NCI-H1105 (cell line): ENCODE measurements at regions not wholly inside any gene's neighbourhood (a gene's known extent, or its start where the extent isn't known, plus 50 kb on each side); places are given as distances from the start of the nearest gene placed in this dataset.

Experiments
- DNase-seq: peaks from one replicate; lab custom pipeline; 2025; lab: John Stamatoyannopoulos, UW

GRCh38 chr15:70279096-70279495 lies 181.4 kb upstream of the TLE3 start:
- no peak for DNase-seq

- DNase-seq: no peak
Observed at GRCh38 chr15:70278644-70279043, 180.9 kb upstream of the TLE3 start.

GRCh38 chr15:70277556-70277955 lies 179.8 kb upstream of the TLE3 start:
- DNase-seq: no peak

- DNase-seq: no peak
Observed at GRCh38 chr15:70276401-70276800, 178.7 kb upstream of the TLE3 start.

GRCh38 chr15:70275461-70276138 lies 177.9 kb upstream of the TLE3 start:
- no peak for DNase-seq

GRCh38 chr15:70274908-70275307 lies 177.2 kb upstream of the TLE3 start:
- no peak for DNase-seq

- no peak for DNase-seq
Observed at GRCh38 chr15:70274255-70274880, 176.7 kb upstream of the TLE3 start.

DNA sequence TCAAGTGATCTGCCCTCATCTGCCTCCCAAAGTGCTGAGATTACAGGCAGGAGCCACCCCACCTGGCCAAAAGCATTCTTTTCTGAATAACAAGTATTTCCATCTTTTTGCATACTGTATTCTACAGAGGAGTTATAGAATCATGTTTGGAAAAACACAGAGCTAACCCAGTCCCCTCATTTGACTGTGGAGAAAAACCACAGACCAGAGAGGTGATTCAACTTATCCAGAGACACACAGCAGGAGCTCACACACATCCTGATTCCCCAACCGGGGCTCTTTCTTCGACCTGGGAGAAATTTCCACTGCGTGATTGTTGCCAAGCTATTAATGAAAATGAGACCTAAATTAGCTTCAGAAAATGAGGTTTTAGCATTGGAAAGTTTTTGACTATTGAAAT lies 176.1 kb upstream of the TLE3 start:
- DNase-seq: no peak

DNA sequence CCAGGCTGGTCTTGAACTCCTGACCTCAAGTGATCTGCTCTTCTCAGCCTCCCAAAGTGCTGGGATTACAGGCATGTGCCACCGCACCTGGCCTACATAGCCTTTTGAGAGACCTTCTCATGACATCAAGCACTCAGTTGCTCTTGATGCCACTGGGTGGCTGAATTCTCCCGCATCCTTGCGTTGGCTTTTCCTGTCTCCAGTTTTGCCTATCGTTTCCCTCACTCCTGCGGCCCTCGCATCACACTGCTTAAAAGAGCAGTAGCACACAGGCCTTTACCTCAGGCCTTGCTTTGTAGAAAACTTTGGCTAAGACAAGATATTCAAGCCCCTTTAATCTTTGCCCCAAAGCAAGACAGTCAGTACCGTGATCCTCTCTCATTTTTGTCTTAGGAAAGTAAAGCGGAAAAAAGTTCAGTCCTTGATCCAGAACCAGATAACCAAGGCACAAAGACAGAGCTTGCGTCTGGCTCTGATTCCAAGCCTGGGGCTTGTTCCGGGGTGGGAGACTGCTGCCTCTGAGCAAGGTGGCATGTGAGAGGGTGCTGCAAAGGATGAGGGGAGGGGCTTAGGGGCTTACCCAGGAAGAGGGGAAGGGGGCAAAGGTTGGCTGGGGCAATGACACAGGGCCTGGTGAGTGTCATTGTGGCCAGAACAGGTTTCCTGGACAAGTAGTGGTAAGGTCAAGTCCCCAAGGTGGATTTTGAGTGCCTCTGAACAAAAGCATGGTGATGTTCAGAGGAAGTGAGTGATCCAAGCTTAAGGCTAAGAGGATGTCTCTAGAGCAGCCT lies 175.0 kb upstream of the TLE3 start:
- DNase-seq: no peak

DNA sequence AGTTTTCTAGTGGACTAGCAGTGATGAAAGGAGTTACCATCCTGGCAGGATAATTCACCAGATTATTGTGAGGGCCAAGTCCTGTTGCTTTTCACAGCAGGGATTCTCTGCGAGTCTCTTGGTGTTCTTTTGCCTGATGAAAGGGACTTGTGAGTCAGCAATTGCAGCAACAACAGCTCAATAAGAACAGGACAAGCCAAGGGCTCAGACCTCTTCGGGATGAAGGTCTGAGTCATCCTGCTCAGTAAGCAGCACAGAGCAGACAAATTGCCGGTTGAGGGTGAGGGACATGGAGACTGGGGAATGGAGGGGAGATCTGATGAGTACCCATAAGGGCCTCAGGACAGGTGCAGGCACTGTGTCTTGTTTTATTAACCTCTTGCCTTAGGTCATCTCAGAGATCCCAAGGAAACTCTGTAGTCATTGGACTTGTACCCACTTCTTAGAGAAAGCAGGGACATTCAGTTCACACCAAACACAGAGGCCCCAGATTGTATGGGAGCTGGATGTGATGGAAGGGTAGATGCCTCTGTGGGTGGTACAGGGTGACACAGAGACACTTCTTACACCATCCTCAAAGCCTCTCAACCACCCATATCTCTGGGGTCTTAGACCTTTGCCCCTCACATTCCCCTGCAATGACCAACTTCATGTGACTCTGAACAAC lies 173.8 kb upstream of the TLE3 start:
- DNase-seq: no peak

- no peak for DNase-seq
Observed at GRCh38 chr15:70270752-70271111, 173.0 kb upstream of the TLE3 start.

GRCh38 chr15:70269991-70270751 lies 172.5 kb upstream of the TLE3 start:
- DNase-seq: no peak

DNA sequence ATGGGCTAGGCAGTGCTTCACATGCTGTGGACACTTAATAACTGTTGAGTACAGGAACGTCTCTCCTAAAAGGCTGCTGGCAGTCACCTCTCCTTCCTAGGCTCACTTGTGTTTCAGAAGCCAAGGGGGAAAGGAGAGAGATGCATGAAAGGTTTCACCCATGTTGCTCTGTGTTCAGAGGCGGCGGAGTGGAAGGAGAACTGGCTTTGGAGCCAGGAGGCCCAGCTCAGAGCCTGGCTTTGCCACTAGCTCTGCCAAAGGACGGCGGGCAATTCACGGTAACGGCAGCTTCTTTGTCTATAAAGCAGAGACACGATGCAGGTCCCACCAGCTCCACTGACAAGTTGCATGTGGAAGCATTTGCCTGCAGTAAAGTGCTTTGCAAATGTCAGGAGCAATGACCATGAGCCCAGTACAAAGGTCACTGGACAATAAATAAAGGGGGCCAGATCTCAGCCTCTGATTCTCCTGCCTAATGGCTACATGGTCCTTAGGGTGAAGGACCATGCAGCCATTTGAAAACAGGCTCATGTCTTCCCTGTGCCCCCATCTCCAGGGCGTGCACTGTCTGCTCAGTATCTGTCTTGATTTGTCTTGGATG lies 171.7 kb upstream of the TLE3 start:
- no peak for DNase-seq

DNA sequence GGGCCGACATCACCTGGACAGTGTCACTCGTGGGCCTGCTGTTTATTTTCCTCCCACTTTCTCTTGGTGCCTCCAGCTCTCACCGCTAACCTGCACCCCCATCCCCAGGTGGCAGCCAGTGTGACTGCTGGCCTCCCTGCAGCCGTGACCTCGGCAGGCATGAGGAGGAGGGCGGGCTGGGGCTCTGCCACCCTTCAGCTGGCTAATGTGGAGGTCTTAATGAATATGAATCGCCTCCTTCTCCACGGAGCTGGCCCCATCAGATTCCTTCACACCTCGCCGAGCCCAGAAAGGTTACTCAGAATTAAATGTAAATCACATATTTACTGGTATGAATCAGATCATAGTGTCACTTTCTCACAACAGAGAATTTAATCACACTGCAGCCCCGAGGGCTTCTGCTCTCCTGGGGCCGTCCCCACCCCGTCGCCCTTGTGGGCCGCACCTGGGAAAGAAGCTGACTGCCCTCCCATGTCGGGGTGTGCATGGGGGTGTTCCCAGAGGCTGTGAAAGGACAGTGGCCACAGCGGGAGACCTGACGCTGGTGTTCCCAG lies 171.1 kb upstream of the TLE3 start:
- no peak for DNase-seq

GRCh38 chr15:70267879-70268278 lies 170.2 kb upstream of the TLE3 start:
- DNase-seq: no peak

- DNase-seq: no peak
Observed at GRCh38 chr15:70267306-70267705, 169.6 kb upstream of the TLE3 start.

DNA sequence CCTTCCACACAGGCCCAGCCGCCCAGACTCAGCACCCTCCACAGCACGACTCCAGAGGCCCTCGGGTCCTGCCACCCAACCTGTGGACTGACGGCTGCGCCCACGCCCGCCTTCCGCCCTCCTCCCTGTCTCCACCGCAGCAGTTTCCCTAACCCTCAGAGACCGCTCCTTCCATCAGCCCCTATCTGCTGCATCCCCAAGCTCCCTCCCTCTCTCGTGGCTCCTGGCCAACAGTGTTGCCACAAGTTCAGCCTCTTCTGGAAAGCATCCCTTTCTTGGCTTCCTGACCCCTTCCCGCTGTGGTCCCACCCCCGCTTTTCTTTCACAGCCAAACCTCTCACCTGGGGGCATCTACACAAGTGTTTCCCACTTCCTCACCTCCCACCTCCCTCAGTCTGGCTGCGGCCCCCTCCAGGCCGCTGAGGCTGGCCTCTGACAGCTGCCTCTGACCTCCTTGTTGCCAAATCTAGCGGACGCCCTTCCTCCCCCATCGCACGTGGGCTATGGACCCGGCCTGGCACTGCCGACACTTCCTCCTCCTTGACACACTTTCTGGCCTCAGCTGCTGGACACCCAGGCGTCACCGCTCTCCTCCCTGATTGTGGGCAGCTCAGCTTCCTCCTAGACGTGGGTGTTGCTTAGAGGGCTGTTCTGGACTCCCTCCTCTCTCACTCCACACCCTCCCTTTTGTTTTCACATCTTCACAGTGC lies 168.8 kb upstream of the TLE3 start:
- DNase-seq: no peak

DNA sequence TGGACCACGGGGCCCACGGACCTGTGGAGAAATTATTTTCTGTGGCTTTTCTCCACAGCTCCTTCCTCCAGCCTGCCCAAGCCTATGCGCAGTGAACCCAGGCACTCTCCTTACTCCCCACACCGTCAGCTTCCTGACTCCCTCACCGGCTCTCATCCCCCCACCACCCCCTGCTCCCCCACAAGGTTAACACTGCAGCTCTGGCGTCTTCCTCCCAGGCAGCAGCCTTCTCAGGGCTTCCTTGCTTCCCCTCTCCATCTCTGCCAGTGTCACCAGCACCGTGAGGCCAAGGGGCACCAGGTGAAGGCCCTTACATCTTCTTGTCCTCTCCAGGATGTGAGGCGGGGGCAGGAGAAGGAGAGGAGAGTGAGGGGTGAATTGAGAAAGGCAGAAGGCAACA lies 168.3 kb upstream of the TLE3 start:
- DNase-seq: no peak

GRCh38 chr15:70265466-70265978 lies 167.8 kb upstream of the TLE3 start:
- no peak for DNase-seq

- DNase-seq: no peak
Observed at GRCh38 chr15:70264738-70265465, 167.2 kb upstream of the TLE3 start.
